Activated naive CD4-positive, alpha-beta T cell treated with Interleukin-2 at 50 U/mL for 16 hours (primary cell): ENCODE measurements at regions not wholly inside any gene's neighbourhood (a gene's known extent, or its start where the extent isn't known, plus 50 kb on each side); places are given as distances from the start of the nearest gene placed in this dataset.

Source experiments
- DNase-seq: peaks from one replicate; pipeline ENCODE4 v3.0.0-alpha.2; 2020

- DNase-seq, result no peak
Observed at GRCh38 chr9:19732441-19732951, 56.3 kb downstream of the SLC24A2 start.

DNA sequence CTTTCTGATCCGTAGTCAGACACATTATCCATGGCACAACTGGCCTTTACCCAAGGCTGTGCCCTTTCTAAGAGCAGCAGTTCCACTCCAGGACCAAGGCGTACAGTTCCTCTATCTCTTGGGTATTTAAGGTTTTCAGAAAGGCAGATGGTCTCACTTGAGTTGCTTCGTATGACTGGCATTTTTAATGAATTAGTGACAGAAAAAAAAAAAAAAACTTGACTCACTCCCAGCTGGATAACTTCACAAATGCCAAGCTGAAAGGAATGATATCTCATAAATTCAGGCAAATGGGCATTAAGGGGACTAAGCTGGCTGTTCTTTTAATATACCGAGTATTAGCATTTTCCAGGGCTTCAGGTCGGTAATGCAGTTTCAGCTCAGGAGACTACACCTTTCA is 60.7 kb downstream of the SLC24A2 start:
- DNase-seq, result no peak

- no peak for DNase-seq
Observed at GRCh38 chr9:19725970-19726369, 62.9 kb downstream of the SLC24A2 start.

DNA sequence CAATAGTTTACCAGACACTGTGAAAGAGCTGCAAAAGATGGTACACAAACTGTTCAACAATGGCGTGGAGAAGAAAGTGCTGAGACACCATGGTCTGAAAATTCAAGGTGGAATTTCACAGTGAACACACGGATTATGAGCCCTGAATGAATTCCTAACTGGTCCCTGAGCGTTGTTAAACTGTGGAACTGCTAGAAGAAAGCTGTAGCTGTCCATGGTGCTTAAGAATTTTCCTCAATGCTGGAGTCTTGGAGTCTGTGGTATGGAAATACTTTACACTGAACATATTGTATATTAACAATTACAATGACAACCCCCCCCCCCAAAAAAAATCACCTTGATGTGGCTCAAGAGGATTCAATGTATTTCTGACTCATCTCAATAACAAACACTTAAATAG is 68.5 kb downstream of the SLC24A2 start:
- DNase-seq, result no peak

GRCh38 chr9:19703702-19704101 is 85.1 kb downstream of the SLC24A2 start:
- DNase-seq, result no peak

- no peak for DNase-seq
Observed at GRCh38 chr9:19701991-19702390, 86.8 kb downstream of the SLC24A2 start.

- no peak for DNase-seq
Observed at GRCh38 chr9:19701274-19701673, 87.6 kb downstream of the SLC24A2 start.

DNA sequence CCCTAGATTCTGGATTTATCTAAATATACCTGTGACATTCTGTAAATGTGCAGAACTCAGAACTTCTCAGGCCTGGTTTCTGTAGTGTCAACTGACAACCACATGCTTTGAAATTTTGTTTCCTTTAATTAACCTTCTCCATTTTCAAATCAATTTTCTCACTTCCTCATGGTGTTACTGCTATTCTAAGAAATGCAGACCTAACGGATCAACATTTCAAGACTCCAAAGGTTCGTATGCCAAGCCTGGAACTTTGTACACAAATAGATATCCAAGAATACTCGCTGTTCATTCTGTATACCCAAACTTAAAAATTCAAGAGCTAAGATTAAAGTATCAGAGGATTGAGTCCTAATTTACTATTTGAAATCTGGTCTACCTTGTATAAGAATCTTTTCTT is 88.1 kb downstream of the SLC24A2 start:
- no peak for DNase-seq

DNA sequence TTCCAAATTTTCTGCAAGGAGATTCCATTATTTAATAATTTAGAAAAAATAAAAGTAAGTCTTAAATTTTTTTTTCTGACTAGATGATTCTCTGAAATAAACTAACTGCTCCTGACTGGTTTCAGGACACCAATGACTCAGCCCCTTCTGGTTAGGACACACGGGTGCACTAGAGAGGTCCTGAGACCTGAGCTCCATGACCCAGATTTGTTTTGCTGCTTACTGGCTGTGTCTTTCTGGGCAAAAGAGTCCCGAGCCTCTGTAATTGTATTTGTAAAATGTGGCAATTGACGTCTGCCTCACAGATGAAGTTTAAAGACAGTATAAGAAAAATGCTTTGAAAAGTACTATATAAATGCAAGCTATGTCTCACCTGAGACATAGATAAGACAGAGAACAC is 89.1 kb downstream of the SLC24A2 start:
- DNase-seq, result no peak

DNA sequence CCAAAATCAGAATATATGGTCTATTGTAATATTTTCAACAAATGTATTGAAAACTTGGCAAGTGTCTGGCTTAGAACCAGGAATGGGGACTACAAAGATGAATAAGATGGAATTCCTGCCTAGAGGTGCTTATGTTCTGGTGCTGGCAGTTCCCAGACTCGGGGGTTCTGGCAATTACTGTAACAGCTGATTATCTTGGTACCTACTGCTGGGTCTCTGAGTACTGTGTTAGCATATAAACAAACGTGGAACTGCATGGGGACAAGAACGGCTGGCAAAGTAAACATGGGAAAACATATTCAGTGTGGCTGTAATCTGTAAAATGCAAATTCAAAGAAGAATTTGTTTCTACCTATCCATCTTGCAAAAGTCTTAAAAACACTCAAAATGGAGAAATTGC is 89.9 kb downstream of the SLC24A2 start:
- no peak for DNase-seq

GRCh38 chr9:19694601-19695000 is 94.2 kb downstream of the SLC24A2 start:
- no peak for DNase-seq

DNA sequence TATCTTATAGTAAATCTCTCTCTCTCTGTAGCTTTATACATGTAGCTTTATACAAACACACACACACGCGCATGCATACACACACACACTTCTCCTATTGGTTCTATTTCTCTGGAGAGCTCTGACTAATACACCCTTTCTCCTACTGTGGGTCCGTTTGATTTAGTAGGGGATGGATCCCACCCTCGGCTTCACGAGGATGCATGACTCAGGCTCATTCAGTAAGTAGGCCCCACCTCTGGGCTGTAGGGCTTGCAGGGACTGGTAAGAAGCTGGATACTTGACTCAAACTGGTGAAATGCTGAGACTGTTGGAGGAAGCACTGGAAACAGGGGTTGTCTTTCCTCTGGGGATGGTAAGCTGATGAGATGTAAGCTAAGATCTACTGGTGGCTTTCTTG is 98.7 kb downstream of the SLC24A2 start:
- no peak for DNase-seq

GRCh38 chr9:19689328-19690101 is 99.3 kb downstream of the SLC24A2 start:
- DNase-seq, result no peak

- no peak for DNase-seq
Observed at GRCh38 chr9:19683715-19684114, 105.1 kb downstream of the SLC24A2 start.

- no peak for DNase-seq
Observed at GRCh38 chr9:19682397-19682796, 106.4 kb downstream of the SLC24A2 start.

GRCh38 chr9:19681846-19682245 is 107.0 kb downstream of the SLC24A2 start:
- DNase-seq, result no peak

DNA sequence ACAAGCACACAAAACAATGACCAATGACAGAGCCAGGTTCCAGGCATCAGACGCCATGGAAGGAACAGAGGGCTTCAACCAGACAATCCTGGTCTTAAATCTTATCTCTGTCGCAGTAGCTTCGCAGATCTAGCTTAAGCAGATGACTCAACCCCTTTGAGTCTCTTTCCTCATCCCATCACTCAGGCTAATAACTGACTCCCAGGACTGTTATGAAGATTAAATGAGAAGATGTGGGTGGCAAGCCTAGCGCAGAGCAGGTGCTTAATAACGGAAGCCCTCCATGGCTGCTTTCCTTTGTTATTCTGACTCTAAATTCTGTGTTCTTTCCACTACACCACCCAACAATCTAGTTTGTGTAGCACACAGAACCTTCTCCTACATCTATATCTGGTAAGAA is 110.9 kb downstream of the SLC24A2 start:
- DNase-seq, result no peak

DNA sequence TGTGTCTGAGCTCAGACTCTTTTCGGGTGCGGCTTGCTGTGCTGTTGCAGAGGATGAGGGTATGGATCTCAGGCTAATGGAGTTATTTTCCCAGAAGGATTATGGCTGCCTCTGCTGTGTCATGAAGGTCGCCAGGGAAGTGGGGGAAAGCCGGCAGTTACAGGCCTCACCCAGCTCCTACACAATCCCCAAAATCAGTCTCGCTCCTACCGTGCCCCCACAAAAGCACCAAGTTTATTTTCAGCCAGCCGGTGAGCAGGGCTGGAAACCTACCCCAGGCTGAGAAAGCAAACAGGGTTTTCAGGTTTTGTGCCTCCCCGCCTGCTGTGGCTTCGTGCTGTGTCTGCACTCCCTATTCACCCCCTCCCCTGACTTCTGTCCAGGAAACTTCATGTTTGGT is 113.3 kb downstream of the SLC24A2 start:
- no peak for DNase-seq

DNA sequence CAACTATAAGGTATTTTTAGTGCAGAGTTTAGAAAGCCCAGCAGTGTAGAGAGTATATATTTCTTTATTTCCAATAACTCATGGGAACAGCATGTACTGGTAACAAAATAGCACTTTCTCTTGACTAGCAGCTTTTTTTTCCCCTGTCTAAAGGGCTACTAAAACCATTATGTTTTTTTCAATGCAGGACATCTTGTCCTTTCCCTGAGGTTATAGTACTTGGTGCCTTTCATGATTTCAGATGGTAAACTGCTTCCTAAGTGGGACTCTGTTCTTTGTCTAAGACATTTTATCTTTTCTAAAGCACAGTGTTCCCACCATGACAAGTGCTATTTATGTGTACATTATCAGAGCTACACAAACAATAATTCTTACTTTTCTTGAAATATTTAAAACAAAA is 122.3 kb downstream of the SLC24A2 start:
- DNase-seq, result no peak

GRCh38 chr9:19665146-19665863 is 123.5 kb downstream of the SLC24A2 start:
- DNase-seq, result peak; percentile 2

DNA sequence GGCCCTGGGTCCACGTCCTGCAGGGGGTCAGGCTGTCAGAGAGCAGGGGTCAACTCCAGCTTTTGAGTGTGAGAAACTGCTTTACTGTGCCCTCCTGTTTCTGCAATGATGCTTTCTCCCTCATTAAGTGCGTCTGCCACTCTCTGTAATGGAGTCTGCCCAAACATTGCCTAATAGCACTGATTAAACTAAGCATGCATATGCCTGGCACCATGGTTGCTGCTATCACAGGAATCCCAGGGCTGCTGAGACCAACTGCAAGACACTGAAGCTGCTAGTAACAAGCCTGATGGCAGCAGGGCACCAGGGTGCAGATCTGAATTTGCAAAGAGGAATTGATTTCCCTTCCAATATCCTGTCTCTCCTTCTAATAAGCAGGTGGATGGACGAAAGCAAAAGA is 125.3 kb downstream of the SLC24A2 start:
- no peak for DNase-seq

GRCh38 chr9:19662213-19662612 is 126.6 kb downstream of the SLC24A2 start:
- no peak for DNase-seq

DNA sequence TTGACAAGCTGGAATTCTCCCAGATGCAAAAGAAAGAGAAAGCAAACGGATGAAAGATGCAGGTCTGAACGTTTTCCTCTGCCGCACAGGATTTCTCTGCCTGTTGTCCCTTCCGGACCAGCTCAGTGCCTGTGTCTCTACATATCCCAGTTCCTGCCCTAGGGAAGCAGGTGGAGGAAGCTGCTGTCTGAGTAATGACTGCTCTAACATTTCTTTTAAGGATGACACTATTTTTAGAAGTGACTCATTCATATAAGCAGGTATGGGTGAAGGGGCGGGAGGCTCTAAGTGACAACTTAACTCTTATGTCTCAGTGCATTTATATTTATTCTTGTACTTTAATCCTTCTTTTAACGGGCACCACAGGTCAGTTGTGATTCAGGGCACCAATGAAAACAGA is 128.8 kb downstream of the SLC24A2 start:
- DNase-seq, result no peak

DNA sequence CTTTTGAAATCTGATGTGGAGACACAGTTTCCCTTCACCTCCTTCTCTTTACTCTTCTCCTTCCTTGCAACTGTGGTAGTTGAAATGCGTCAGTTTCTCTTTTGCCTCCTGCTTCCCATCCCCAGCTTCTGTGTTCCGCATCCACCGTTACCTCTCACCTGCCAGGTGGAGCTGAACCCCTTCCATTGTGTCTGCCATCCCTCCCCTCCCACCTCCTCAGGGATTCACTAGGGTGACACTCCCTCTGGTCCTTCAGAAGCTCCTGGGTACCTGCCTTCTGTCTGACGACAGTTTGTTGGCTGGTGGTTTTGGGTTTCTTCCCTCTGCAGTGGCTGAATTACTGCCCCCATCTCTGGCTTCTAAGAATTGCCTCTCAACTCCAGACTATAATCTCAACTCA is 132.1 kb downstream of the SLC24A2 start:
- DNase-seq, result no peak
